ENCODE measurements at regions not wholly inside any gene's neighbourhood (a gene's known extent, or its start where the extent isn't known, plus 50 kb on each side); places are given as distances from the start of the nearest gene placed in this dataset.

DNA sequence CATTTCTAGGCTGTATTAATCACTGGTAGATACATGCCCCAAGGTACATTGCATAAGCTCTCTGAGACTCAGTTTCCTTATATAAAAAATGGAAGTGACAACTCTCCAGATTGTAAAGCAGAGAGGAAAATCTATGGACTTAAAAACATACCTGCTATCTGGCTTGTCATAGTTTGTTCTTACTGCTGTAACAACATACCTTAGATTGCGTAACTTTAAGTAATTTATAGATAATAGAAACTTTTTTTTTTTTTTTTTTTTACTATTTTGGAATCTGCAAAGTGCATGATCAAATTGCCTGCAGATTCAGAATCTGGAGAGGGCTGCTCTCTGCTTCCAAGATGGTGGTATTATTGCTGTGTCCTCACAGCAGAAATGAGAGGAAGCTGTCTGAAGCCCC lies 827.7 kb upstream of the BRINP3 start:
- H4K8ac ChIP-seq (ENCODE audit: low read depth in 2 of 2, low read length in 2 of 2), result no peak overlapping the region
- no peak overlapping the region for H3K23ac ChIP-seq (ENCODE audit: low read depth, low read length)
- CTCF ChIA-PET, result no interaction called here
- no peak overlapping the region for H2AK9ac ChIP-seq (replicated peaks; ENCODE audit: low read depth, low read length, poor library complexity)
- H3K27ac ChIP-seq (ENCODE audit: insufficient read depth, low read length), result no peak overlapping the region
- 0 out of 2 replicates have a peak, but pooled peaks cover 3% of the 10 kb centered on the region for H3K9me1 ChIP-seq (ENCODE audit: insufficient read depth, low read length)
- no peaks in the 10 kb centered on the region for H3K27me3 ChIP-seq (ENCODE audit: control insufficient read depth, insufficient read depth, low read length)
- H2BK15ac ChIP-seq (ENCODE audit: low read depth, low read length), result no peak overlapping the region
- no peak overlapping the region for H3K9ac ChIP-seq (ENCODE audit: low read depth, low read length)
- no peak overlapping the region for H3K14ac ChIP-seq (replicated peaks; ENCODE audit: low read depth, low read length)
- in situ Hi-C loops (cut with MboI; ENCODE audit: low sequenced_read_pairs) (no loop called here), dilution Hi-C loops (cut with HindIII; ENCODE audit: low sequenced_read_pairs, unreplicated experiment) (no loop called here), intact Hi-C loops (cut with micrococcal nuclease) (no loop called here)
- BruUV-seq (replicated peaks), result no TSS peak
- H4K5ac ChIP-seq (ENCODE audit: low read depth, low read length), result no peak overlapping the region
- H2AK5ac ChIP-seq (ENCODE audit: low read depth, low read length), result no peak overlapping the region
- H3K36me3 ChIP-seq (ENCODE audit: control insufficient read depth, insufficient read depth, low read length), result no peaks in the 10 kb centered on the region
- no peak overlapping the region for H4K91ac ChIP-seq (ENCODE audit: insufficient read depth, low read depth, low read length)
- no peak overlapping the region for H3K18ac ChIP-seq (ENCODE audit: low read depth, low read length)
- no peak overlapping the region for H2BK20ac ChIP-seq (ENCODE audit: low read depth, low read length)
- no peak overlapping the region for H3K4me2 ChIP-seq (ENCODE audit: low read depth, low read length)
- no peaks in the 10 kb centered on the region for H4K20me1 ChIP-seq (ENCODE audit: insufficient read depth, low read length)
- no peak overlapping the region for H3K4me3 ChIP-seq (ENCODE audit: insufficient read depth, low read depth, low read length)
- no peak overlapping the region for H3K56ac ChIP-seq (ENCODE audit: extremely low read depth, insufficient read depth, low read length)
- no peaks in the 10 kb centered on the region for H3K9me3 ChIP-seq (ENCODE audit: control insufficient read depth, insufficient read depth, low read length)
- no peak overlapping the region for H2BK120ac ChIP-seq (ENCODE audit: low read depth, low read length)
- no peak overlapping the region for H3K4ac ChIP-seq (ENCODE audit: low read depth, low read length)
- H2BK5ac ChIP-seq (ENCODE audit: low read depth, low read length, poor library complexity, severe bottlenecking), result no peak overlapping the region
- H2AFZ ChIP-seq (replicated peaks; ENCODE audit: low read length, poor library complexity), result no peak overlapping the region
- TF ChIP-seq MAZ (IDR thresholded peaks at IDR 0.05; ENCODE audit: borderline replicate concordance, low read depth, low read length), result no peak
- peak; percentile 75 for TF ChIP-seq CEBPB (IDR thresholded peaks at IDR 0.05; ENCODE audit: low read depth, low read length)
- TF ChIP-seq, protein P1, sequence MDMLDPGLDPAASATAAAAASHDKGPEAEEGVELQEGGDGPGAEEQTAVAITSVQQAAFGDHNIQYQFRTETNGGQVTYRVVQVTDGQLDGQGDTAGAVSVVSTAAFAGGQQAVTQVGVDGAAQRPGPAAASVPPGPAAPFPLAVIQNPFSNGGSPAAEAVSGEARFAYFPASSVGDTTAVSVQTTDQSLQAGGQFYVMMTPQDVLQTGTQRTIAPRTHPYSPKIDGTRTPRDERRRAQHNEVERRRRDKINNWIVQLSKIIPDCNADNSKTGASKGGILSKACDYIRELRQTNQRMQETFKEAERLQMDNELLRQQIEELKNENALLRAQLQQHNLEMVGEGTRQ (IDR thresholded peaks at IDR 0.05; ENCODE audit: low read depth, low read length), result no peak
- H3K79me1 ChIP-seq (ENCODE audit: low read depth in 1 of 2, low read length in 2 of 2), result no peaks in the 10 kb centered on the region
- POLR2A ChIA-PET (ENCODE audit: unreplicated experiment), result no interaction called here
- DNase-seq (no peak), ATAC-seq (ENCODE audit: low read depth) (no peak)
- H3K4me1 ChIP-seq (ENCODE audit: control insufficient read depth, insufficient read depth, low read length), result no peaks in the 10 kb centered on the region
- no CpG with 5 or more reads among the region's 1 CpG for WGBS, 2 experiments (ENCODE audit: extremely low coverage in 2 of 2, insufficient read length in 1 of 2)

Data from IMR-90 (cell line).